Vagina (tissue), 2 donors: ENCODE measurements at regions not wholly inside any gene's neighbourhood (a gene's known extent, or its start where the extent isn't known, plus 50 kb on each side); places are given as distances from the start of the nearest gene placed in this dataset.
"Not testable (repeated sequence)": the region's sequence is repeated elsewhere in the genome, so short reads cannot be mapped to it uniquely, and the experiment has no call there.

Source experiments
- DNase-seq, 2 donors: peaks; one replicate each; pipeline ENCODE4 v3.0.0-alpha.2; 2017; ENCODE audit errors: extremely low spot score in 2 of 2
- H3K27ac ChIP-seq: fragments of 200-600 bp; sonication (generic); one replicate; pipeline ENCODE4 v1.5.1; 2019
- H3K27me3 ChIP-seq: fragments of 200-600 bp; sonication (generic); one replicate; pipeline ENCODE4 v1.5.1; 2019
- H3K36me3 ChIP-seq, 2 donors: fragments of 200-600 bp; sonication (generic); one replicate each; pipeline ENCODE4 v1.5.1; 2017 to 2019
- H3K4me1 ChIP-seq: fragments of 200-600 bp; sonication (generic); one replicate; pipeline ENCODE4 v1.5.1; 2019
- H3K4me3 ChIP-seq, 2 donors: fragments of 200-600 bp; sonication (generic); 1 replicate in 1 of 2; 2 replicates in 1 of 2; pipeline ENCODE4 v1.5.1; 2016 to 2019
- H3K9me3 ChIP-seq: fragments of 200-600 bp; sonication (generic); one replicate; pipeline ENCODE4 v1.5.1; 2019
- POLR2A ChIP-seq, 2 donors: fragments of 450-650 bp; IDR thresholded peaks; one replicate each; pipeline ENCODE4 v1.6.1; 2017; ENCODE audit warnings: antibody characterized with exemption in 2 of 2, mild to moderate bottlenecking in 2 of 2, moderate library complexity in 2 of 2
- POLR2AphosphoS5 ChIP-seq, 2 donors: sonication (generic); formaldehyde crosslinking; IDR thresholded peaks; one replicate each; pipeline ENCODE4 v1.9.0; 2017; ENCODE audit warnings: antibody characterized with exemption in 2 of 2, mild to moderate bottlenecking in 2 of 2, low read depth in 1 of 2; ENCODE audit not compliant: insufficient read depth in 1 of 2
- intact Hi-C: fragments of 100-400 bp; cut with DNase I; formaldehyde crosslinking; loops from one replicate; pipeline ENCODE4 v1.15.1; 2023
- TF ChIP-seq, protein P1 (sequence below), 3 experiments: fragments of 450-650 bp in 2 of 3; fragments of 200-600 bp in 1 of 3; sonication (generic) in 1 of 3; IDR thresholded peaks; one replicate each; pipeline ENCODE4 v1.5.1; 2017 to 2019; ENCODE audit warnings: antibody characterized with exemption in 3 of 3, mild to moderate bottlenecking in 2 of 3, moderate library complexity in 2 of 3

- no peak overlapping the region for H3K27ac ChIP-seq
- H3K4me1 ChIP-seq, result no peaks in the 10 kb centered on the region
- intact Hi-C loops, result no loop called here
- no peak for TF ChIP-seq POLR2A (IDR thresholded peaks at IDR 0.05)
- no peak for TF ChIP-seq POLR2AphosphoS5 (IDR thresholded peaks at IDR 0.05; ENCODE audit: insufficient read depth in 1 of 2, low read depth in 1 of 2)
- TF ChIP-seq, protein P1, sequence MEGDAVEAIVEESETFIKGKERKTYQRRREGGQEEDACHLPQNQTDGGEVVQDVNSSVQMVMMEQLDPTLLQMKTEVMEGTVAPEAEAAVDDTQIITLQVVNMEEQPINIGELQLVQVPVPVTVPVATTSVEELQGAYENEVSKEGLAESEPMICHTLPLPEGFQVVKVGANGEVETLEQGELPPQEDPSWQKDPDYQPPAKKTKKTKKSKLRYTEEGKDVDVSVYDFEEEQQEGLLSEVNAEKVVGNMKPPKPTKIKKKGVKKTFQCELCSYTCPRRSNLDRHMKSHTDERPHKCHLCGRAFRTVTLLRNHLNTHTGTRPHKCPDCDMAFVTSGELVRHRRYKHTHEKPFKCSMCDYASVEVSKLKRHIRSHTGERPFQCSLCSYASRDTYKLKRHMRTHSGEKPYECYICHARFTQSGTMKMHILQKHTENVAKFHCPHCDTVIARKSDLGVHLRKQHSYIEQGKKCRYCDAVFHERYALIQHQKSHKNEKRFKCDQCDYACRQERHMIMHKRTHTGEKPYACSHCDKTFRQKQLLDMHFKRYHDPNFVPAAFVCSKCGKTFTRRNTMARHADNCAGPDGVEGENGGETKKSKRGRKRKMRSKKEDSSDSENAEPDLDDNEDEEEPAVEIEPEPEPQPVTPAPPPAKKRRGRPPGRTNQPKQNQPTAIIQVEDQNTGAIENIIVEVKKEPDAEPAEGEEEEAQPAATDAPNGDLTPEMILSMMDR (IDR thresholded peaks at IDR 0.05), result no peak
- H3K27me3 ChIP-seq, result no peaks in the 10 kb centered on the region
- H3K36me3 ChIP-seq, result no peaks in the 10 kb centered on the region
- peak; percentile 79 to 83 for DNase-seq
- H3K4me3 ChIP-seq, result no peak overlapping the region
- H3K9me3 ChIP-seq, result no peaks in the 10 kb centered on the region
Observed at GRCh38 chr15:31502541-31503229, 176.1 kb downstream of the KLF13 start.

DNA sequence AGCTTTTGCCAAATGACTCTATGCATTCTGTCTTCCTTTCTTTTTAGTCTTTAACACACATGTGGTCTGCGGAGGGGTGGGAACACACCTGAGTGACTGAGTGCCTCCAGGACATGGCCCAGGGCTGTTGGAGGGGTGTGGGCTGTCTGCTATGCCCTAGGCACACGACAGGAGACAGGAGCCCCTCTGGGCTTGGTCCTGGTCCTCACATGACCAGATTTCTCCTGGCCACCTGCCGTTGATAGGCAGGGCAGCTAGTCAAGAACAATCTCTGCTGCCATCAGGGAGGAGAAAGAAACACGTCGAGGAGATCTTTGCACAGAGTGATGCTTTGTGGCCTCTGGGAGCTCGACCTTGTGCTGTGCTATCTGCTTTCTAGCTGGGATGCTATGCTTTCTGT lies 176.6 kb downstream of the KLF13 start:
- H3K4me1 ChIP-seq, result no peaks in the 10 kb centered on the region
- TF ChIP-seq POLR2A (IDR thresholded peaks at IDR 0.05) (no peak), POLR2AphosphoS5 (IDR thresholded peaks at IDR 0.05; ENCODE audit: insufficient read depth in 1 of 2, low read depth in 1 of 2) (no peak)
- TF ChIP-seq, protein P1 (IDR thresholded peaks at IDR 0.05), result no peak
- no peaks in the 10 kb centered on the region for H3K36me3 ChIP-seq
- H3K4me3 ChIP-seq, result no peak overlapping the region
- intact Hi-C loops, result no loop called here
- no peaks in the 10 kb centered on the region for H3K27me3 ChIP-seq
- no peak overlapping the region for H3K27ac ChIP-seq
- H3K9me3 ChIP-seq, result no peaks in the 10 kb centered on the region
- peak in 1 of 2 donors; percentile 79 for DNase-seq

GRCh38 chr15:31503758-31504461 lies 177.3 kb downstream of the KLF13 start:
- DNase-seq, result peak; percentile 77
- Histone ChIP-seq H3K4me3 (no peak overlapping the region), H3K27me3 (no peaks in the 10 kb centered on the region), H3K4me1 (no peaks in the 10 kb centered on the region), H3K36me3 (no peaks in the 10 kb centered on the region), H3K27ac (no peak overlapping the region), H3K9me3 (no peaks in the 10 kb centered on the region)
- TF ChIP-seq POLR2AphosphoS5 (IDR thresholded peaks at IDR 0.05; ENCODE audit: insufficient read depth in 1 of 2, low read depth in 1 of 2) (no peak), POLR2A (IDR thresholded peaks at IDR 0.05) (no peak)
- TF ChIP-seq, protein P1 (IDR thresholded peaks at IDR 0.05), result no peak
- intact Hi-C loops, result no loop called here

DNA sequence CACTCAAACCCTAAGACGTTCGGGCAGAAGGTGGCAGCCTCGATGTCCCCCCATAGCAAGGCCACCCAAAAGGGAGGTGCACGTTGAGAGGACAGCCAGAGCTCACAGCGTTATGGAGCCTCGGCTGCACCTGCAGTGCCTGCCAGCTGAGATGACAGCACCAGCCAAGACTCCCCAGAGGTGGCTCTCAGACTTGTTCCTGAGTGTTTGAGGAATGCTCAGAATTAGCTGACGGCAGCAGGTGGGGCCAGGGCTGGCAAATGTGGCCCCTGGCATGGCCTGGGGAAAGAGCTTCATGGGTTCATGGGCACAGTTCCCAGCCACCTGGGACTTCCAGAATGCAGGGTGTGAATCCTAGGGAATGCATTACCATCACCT lies 177.8 kb downstream of the KLF13 start:
- Histone ChIP-seq H3K27me3 (no peaks in the 10 kb centered on the region), H3K4me1 (no peaks in the 10 kb centered on the region), H3K36me3 (no peaks in the 10 kb centered on the region), H3K27ac (no peak overlapping the region), H3K9me3 (no peaks in the 10 kb centered on the region), H3K4me3 (no peak overlapping the region)
- intact Hi-C loops, result no loop called here
- peak; percentile 81 to 93 for DNase-seq
- TF ChIP-seq, protein P1 (IDR thresholded peaks at IDR 0.05), result no peak
- no peak for TF ChIP-seq POLR2A (IDR thresholded peaks at IDR 0.05)
- no peak for TF ChIP-seq POLR2AphosphoS5 (IDR thresholded peaks at IDR 0.05; ENCODE audit: insufficient read depth in 1 of 2, low read depth in 1 of 2)

GRCh38 chr15:31507573-31507972 lies 180.9 kb downstream of the KLF13 start:
- H3K4me1 ChIP-seq, H3K4me3 ChIP-seq, H3K9me3 ChIP-seq, H3K36me3 ChIP-seq, intact Hi-C loops, DNase-seq, H3K27me3 ChIP-seq, H3K27ac ChIP-seq: not testable (repeated sequence)
